HepG2 (cell line): ENCODE measurements at regions not wholly inside any gene's neighbourhood (a gene's known extent, or its start where the extent isn't known, plus 50 kb on each side); places are given as distances from the start of the nearest gene placed in this dataset.

Experiments
- SRY ChIP-seq: sonication (generic); formaldehyde crosslinking; IDR thresholded peaks from 2 replicates; pipeline ENCODE4 v1.8.0; 2022; ENCODE audit warnings: mild to moderate bottlenecking, missing genetic modification reagents
- ZNF615 ChIP-seq: sonication (generic); formaldehyde crosslinking; IDR thresholded peaks from 2 replicates; pipeline ENCODE4 v1.5.0; 2020; ENCODE audit warnings: mild to moderate bottlenecking, missing genetic modification reagents, borderline replicate concordance
- TF ChIP-seq, protein P1 (sequence below): sonication (generic); formaldehyde crosslinking; IDR thresholded peaks from one replicate; pipeline ENCODE4 v1.5.1; 2020; ENCODE audit warnings: mild to moderate bottlenecking, missing genetic modification reagents; ENCODE audit errors: not compliant biosample characterization
- TF ChIP-seq, protein P2 (sequence below), 2 experiments: fragments of 450-650 bp in 1 of 2; sonication (generic) in 1 of 2; formaldehyde crosslinking; IDR thresholded peaks; 2 replicates each; pipeline versions ENCODE4 v1.5.0 to v1.8.0; 2020 to 2022; ENCODE audit warnings: mild to moderate bottlenecking in 1 of 2, missing genetic modification reagents in 1 of 2

DNA sequence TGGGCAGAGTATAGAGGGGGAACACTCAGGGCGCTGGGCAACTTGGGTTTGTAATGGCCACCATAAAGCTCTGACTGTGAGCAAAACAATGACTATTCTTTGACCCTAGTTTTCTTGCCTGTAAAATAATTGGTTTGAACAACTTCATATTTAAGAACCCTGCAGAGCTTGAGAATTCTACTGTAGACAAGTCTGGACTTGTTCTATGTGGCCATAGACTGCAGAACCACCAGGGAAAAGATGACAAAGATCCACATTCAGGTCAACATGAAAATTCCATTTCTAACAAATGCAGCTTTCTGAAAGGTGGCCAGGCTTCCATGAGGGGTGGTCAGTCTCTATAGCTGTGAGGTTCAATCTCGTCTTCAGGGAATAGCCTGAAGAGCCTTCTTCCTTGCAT, 239.4 kb upstream of the LRRN1 start (continued):
- TF ChIP-seq, protein P1, sequence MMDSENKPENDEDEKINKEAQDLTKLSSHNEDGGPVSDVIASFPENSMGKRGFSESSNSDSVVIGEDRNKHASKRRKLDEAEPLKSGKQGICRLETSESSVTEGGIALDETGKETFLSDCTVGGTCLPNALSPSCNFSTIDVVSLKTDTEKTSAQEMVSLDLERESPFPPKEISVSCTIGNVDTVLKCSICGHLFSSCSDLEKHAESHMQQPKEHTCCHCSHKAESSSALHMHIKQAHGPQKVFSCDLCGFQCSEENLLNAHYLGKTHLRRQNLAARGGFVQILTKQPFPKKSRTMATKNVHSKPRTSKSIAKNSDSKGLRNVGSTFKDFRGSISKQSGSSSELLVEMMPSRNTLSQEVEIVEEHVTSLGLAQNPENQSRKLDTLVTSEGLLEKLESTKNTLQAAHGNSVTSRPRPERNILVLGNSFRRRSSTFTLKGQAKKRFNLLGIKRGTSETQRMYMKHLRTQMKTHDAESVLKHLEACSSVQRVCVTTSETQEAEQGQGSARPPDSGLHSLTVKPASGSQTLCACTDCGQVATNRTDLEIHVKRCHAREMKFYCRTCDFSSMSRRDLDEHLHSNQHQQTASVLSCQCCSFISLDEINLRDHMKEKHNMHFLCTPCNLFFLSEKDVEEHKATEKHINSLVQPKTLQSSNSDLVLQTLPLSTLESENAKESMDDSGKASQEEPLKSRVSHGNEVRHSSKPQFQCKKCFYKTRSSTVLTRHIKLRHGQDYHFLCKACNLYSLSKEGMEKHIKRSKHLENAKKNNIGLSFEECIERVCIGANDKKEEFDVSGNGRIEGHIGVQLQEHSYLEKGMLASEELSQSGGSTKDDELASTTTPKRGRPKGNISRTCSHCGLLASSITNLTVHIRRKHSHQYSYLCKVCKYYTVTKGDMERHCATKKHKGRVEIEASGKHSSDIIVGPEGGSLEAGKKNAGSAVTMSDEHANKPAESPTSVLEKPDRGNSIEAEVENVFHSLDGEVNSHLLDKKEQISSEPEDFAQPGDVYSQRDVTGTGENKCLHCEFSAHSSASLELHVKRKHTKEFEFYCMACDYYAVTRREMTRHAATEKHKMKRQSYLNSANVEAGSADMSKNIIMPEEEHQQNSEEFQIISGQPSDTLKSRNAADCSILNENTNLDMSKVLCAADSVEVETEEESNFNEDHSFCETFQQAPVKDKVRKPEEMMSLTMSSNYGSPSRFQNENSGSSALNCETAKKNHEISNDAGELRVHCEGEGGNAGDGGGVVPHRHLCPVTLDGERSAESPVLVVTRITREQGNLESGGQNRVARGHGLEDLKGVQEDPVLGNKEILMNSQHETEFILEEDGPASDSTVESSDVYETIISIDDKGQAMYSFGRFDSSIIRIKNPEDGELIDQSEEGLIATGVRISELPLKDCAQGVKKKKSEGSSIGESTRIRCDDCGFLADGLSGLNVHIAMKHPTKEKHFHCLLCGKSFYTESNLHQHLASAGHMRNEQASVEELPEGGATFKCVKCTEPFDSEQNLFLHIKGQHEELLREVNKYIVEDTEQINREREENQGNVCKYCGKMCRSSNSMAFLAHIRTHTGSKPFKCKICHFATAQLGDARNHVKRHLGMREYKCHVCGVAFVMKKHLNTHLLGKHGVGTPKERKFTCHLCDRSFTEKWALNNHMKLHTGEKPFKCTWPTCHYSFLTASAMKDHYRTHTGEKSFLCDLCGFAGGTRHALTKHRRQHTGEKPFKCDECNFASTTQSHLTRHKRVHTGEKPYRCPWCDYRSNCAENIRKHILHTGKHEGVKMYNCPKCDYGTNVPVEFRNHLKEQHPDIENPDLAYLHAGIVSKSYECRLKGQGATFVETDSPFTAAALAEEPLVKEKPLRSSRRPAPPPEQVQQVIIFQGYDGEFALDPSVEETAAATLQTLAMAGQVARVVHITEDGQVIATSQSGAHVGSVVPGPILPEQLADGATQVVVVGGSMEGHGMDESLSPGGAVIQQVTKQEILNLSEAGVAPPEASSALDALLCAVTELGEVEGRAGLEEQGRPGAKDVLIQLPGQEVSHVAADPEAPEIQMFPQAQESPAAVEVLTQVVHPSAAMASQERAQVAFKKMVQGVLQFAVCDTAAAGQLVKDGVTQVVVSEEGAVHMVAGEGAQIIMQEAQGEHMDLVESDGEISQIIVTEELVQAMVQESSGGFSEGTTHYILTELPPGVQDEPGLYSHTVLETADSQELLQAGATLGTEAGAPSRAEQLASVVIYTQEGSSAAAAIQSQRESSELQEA (CRISPR knock-in tag), result no peak
- TF ChIP-seq SRY (CRISPR knock-in tag), result no peak
- TF ChIP-seq, protein P2, sequence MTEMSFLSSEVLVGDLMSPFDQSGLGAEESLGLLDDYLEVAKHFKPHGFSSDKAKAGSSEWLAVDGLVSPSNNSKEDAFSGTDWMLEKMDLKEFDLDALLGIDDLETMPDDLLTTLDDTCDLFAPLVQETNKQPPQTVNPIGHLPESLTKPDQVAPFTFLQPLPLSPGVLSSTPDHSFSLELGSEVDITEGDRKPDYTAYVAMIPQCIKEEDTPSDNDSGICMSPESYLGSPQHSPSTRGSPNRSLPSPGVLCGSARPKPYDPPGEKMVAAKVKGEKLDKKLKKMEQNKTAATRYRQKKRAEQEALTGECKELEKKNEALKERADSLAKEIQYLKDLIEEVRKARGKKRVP (CRISPR knock-in tag; IDR thresholded peaks at IDR 0.05), result no peak
- TF ChIP-seq ZNF615 (CRISPR knock-in tag), result no peak
- TF ChIP-seq, all 625 proteins: peak for 0
